ENCODE measurements at regions not wholly inside any gene's neighbourhood (a gene's known extent, or its start where the extent isn't known, plus 50 kb on each side); places are given as distances from the start of the nearest gene placed in this dataset.

DNA sequence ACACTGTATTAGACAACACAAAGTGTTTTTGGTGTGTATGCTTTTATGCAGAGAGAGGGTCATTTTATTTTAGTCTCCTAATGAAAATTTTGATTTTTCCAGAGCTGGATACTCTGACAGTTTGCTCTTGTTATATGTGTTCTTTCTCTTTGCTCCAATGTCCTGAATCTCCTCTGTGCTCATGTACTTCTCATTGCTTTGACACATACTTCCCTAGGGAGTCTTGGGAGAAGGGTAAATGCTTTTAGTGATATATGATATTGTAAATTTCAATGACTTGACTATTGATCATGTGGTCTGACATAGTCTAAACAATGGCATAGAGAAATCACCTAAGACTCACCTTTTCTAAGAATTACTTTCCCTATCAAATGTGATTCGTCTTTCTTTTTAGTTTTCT, 972.6 kb upstream of the EDIL3 start:
- no peak for TF ChIP-seq POLR2A (IDR thresholded peaks at IDR 0.05)
- TF ChIP-seq, protein P1, sequence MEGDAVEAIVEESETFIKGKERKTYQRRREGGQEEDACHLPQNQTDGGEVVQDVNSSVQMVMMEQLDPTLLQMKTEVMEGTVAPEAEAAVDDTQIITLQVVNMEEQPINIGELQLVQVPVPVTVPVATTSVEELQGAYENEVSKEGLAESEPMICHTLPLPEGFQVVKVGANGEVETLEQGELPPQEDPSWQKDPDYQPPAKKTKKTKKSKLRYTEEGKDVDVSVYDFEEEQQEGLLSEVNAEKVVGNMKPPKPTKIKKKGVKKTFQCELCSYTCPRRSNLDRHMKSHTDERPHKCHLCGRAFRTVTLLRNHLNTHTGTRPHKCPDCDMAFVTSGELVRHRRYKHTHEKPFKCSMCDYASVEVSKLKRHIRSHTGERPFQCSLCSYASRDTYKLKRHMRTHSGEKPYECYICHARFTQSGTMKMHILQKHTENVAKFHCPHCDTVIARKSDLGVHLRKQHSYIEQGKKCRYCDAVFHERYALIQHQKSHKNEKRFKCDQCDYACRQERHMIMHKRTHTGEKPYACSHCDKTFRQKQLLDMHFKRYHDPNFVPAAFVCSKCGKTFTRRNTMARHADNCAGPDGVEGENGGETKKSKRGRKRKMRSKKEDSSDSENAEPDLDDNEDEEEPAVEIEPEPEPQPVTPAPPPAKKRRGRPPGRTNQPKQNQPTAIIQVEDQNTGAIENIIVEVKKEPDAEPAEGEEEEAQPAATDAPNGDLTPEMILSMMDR (IDR thresholded peaks at IDR 0.05), result no peak
